HCEC 1CT (cell line): ENCODE measurements at regions not wholly inside any gene's neighbourhood (a gene's known extent, or its start where the extent isn't known, plus 50 kb on each side); places are given as distances from the start of the nearest gene placed in this dataset.
"Not testable (repeated sequence)": the region's sequence is repeated elsewhere in the genome, so short reads cannot be mapped to it uniquely, and the experiment has no call there.

Source experiments
- DNase-seq: peaks from one replicate; pipeline ENCODE4 v3.0.0-alpha.2; 2017

DNA sequence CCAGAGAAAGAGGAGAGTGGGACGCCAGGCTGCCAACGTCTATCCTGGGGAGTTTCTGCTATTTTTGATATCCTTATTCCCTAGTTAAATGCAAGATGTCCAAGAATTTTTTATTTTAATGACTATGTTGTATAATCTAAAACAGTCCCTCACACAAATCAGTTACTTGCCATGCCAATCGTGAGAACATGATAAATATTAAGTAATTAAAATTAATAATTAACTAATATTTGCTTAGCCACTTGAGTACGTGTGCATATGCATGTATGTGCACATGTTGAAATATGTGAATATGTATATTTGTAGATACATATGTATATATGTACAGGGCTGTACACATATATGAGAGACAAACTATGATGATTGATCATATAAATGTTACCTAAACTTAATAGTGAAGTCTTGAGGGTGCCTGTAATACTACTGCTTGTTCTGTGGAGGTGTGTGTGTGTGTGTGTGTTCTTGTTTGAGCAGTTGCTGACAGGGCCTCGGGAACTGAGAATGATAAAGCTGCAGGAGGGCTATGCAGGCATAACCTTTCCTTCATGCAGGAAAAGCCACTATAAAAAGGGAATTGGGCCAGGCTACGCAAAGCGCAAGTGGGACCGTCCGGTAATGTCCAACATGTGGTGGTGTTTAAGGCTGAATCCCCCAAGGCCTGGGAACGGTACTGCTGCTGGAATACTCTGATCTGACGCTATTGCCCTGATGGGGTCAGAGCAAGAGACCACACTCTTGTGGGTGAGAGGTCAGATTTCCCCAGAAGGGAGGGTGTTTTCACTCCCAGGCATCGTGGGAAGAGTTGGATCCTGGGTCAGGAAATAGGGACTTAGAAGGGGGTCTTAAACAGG lies 148.3 kb upstream of the TBX18 start:
- DNase-seq = no peak

DNA sequence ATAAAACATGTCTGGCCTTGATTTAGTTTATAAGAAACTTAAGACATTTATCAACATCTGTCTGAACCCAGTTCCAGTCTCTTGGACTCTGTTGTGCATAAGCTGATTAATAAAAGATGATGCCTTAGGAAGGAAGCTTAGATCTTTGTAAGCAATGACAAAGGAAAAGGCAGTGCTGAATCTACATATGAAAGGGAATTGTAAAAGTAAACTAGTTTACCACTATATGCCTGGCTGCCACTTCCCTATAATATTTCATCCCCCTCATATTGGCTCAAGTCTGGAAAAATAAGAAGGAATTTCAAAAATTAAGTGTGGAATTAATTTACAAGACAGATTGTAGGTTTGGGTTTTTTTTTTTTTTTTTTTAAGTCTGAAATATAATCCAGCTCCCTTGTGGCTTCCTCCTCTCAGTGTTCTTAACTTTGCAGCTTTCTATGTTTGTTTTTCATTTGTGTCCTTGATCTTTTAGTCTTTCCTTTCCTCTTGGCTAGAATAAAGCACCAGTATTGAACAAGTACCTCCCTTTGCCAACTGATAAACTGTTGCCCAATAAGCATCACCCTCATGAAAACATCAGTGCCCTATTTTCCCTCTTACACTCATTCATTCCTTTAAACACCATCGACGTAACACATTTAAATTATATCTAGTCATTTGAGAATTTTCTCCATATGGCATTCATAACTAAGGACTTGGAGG lies 146.7 kb upstream of the TBX18 start:
- no peak for DNase-seq

DNA sequence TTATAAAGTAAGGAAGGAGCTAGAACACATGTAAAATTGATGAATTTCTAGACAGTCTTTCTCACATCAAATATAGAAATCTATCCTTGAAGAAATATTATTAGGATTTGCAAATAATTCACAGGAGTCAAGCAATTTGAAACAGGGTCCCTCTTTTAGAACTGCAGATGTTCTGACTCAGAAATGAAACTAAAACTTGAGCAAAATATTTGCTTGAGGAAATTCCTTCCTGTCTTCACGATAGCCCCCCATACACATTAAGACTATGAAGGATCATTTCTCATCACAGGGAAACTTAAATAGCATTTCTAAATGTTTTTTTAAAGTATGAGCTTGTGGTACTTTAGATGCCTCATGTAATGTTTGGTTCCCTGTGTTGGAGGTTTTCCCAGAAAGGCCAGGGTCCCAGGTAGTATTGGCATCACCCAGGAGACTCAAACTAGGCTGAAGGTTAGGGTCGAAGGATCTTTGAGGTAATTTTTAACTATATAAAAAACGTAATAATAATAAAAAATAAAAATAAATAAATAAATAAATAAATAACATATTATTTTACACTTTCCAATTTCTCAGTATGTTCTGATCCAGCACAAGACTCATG lies 144.0 kb upstream of the TBX18 start:
- DNase-seq = no peak

GRCh38 chr6:84906514-84906913 lies 142.1 kb upstream of the TBX18 start:
- DNase-seq = no peak

GRCh38 chr6:84905823-84906222 lies 141.4 kb upstream of the TBX18 start:
- no peak for DNase-seq

GRCh38 chr6:84902354-84902928 lies 138.0 kb upstream of the TBX18 start:
- DNase-seq = no peak

DNA sequence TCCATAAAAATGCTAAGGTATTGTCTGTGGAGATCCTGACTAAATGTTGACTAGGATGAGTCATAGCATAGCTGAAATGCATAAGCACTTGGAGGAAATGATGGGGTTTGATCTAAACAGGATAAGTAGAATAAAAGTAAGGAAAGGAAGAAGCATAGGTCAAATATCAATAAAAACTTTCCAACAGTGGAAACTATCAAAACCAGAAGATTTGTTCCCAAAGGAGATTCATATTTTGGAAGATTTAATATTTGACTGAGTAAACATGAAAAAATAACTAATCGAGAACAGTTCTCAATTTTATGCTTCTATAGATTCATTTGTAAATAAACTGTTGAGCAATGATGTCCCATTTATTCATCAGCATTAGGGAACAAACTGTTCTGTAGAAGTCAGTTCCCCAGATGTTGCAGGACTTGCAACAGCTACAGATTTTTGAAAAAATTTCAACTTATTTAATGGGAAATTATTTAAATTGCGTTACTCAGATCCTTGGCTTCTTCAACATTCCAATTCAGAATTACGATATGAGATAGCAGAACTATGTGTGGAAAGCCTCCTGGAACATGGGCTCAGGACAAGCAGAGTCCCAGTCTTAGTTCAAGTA lies 133.7 kb upstream of the TBX18 start:
- DNase-seq = peak; percentile 92

DNA sequence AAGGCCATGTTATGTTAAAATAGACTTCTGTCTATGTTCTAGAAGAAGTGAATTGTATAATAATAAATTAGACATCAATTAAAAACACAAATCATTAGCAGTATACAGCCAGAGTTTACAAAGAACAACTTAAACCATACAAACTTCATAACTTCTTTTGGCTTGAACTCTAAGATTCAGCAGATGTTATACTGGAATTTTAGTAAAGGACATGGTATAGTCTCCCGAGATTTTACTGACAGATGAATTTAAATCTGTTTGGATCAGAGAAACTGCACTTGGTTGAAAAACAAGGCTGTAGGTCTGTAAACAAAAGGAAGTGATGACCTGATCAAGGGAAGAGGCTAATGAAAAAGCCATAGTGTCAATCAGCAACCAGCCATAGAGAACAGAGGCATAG lies 132.6 kb upstream of the TBX18 start:
- no peak for DNase-seq

DNA sequence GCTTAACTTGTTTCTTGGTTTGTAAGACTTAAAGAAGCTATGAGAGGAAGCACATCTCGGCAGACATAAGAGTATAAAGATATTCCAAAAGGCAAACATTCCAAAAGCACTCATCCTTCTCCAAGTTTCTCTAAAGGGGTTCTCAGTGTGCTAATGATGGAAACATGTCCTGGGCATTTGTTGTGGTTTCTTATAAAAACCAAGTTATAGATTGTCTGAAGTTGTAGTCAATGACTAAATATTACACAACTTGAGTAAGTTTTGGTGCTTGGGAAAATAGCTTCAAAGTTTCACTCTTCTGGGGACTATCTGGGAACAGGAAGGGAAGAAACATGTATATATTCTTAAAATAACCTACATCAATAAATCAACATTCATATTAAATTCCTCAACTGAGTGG lies 128.3 kb upstream of the TBX18 start:
- peak; percentile 68 for DNase-seq

DNA sequence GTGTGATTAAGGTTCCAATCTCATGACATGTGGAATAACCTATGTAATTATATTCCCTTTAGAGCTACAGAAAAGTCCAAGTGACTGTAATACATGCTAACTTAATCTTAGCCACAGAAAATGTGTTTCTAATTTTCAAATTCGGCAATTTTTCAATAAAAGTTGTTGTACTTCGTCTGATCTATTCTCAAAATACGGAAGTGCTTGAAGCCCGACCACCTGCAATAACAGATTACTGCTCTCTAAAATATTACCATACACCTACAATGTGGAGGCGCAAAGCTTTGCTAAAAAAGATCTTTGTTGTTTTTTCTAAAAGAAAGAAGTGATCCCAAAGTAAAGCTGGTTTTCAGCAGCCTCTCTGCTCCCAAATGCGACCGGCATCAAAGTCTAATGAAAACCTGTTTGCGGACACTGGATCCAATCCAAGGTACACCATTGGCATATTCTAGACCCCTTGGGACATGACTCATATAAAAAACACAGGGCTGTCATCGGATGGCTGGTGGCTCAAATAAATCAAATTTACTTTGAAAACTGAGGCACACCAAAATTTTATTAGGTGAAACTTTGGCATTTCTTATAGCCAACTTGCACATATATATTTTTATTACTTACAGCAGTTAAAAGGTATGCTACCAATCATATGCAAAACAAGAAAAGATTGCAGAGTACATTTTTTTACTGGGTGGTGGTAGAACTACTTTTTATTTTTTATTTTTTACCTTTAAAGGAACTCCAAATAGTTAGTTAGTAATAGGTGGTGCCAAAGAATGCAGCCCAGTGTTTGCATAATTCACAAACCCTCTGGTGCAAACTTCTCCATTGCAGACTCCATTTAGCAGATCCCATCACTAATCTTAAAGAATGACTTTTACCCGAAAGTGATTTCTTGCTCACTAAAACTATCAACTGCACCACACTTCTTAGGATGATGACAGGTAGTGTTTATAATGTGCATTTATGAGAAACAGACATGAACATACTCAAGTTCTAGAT lies 118.7 kb upstream of the TBX18 start:
- DNase-seq = no peak

DNA sequence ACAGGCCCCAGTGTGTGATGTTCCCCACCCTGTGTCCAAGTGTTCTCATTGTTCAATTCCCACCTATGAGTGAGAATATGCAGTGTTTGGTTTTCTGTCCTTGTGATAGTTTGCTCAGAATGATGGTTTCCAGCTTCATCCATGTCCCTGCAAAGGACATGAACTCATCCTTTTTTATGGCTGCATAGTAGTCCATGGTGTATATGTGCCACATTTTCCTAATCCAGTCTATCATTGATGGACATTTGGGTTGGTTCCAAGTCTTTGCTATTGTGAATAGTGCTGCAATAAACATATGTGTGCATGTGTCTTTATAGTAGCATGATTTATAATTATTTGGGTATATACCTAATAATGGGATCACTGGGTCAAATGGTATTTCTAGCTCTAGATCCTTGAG lies 115.0 kb upstream of the TBX18 start:
- DNase-seq = not testable (repeated sequence)

GRCh38 chr6:84877515-84878210 lies 113.3 kb upstream of the TBX18 start:
- DNase-seq = no peak

DNA sequence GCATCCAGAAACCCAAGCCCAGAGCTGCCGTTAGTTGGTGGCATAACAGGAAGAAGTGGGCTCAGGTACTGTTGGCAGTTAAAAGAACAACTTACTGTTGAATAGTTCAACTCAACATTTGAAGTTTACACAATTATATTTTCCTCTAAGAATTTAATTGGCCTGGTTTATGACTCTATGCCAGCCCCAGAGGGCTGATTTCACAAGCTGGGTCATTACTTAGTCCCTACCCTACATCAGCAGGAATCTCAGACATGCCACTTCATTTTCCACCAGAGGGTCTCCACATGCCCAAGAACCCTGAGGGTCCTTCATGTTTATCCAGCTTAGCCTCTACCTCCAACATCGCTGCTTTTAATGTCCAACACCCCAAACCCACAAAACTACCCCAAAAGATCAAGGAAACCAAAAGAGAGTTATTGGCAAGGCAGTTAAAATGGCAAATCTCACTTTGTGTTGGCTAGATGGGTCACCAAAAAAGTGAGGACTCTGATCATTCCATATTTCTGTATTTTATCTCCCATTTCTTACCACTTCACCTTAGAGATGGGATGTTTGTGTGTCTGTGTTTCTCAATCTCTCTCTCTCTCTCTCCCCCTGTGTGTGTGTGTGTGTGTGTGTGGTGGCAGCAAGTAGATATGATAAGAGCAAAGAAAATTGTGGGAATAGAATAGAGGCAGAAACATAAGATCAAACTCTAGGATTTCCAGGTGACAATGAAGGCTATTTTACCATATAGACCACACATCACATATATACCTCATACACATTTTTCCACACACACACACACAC lies 112.5 kb upstream of the TBX18 start:
- no peak for DNase-seq

- peak; percentile 45 for DNase-seq
These were observed 108.8 kb upstream of the TBX18 start for GRCh38 chr6:84872996-84873723.

DNA sequence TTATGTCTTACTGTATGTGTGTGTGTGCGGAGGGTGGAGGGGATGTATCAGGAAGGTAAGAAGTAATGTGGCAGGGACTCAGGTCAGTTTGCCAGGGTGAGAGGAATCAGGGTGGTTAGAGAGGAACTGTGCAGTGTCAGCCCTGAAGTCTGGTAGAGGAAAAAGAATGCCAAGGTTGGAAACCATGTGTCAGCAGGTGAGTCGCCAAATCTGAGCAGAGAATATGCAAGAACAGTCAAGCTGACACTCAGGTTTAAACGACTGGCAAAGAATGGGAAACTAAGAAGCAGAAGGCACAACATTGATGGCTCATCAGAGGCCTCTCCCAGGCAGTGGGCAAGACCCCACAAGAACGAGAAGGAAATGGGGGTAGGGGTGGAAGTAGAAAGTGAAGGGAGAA lies 107.5 kb upstream of the TBX18 start:
- no peak for DNase-seq

DNA sequence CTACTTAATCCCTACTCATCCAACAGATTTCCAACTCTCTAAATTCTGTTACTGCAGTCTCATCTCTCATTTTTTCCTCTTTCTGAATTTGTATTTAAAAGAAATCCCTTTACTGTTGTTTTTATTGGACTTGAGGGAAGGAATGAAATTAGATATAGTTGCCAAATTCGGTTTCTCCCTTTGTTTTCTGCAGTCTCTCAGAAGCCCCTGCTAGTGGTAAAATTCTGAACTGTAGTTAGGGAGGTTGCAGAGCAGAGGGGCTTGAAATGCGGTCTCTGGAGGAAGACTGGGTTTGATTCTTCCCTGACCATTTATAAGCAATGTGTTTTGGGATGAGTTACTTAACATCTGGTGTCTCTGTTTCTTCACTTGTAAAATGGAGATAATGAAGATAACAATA lies 106.3 kb upstream of the TBX18 start:
- DNase-seq = no peak

DNA sequence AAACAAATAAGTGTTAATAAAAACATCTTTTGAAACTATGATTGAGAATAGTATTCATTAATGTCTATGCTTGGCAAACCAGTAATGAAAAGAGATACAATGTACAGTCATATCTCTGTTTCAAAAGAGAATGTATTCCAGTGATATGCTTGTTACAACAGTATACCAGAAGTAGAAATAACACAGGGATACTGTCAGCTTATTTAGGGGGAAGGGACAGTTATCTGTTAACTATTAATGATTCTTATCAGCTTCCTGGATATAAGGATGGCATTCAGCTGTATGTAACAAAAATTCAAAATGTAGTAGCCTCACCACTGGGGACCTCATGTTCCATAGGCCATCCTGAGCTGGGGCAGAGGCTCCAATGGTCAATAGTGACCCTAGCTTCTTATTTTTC lies 103.8 kb upstream of the TBX18 start:
- no peak for DNase-seq

DNA sequence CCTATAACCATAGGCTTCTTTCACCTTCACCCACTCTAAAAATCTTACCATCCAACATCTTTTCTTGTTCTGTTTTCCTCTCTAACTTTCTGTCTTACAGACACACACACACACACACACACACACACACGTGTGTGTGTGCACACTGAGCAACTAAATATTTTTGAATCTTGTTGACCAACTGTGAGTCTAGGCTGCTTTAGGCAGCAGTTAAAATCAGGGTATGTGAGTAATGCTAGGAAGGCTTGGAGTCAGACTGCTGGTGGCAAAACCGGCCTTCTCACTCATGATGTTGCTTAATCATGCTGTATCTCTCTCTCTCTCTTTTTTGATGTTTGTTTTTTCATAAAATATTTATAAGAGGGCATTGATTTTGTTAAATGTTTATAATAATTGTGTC lies 103.1 kb upstream of the TBX18 start:
- peak; percentile 89 for DNase-seq

GRCh38 chr6:84866715-84867114 lies 102.3 kb upstream of the TBX18 start:
- DNase-seq = peak; percentile 23

GRCh38 chr6:84865372-84865771 lies 101.0 kb upstream of the TBX18 start:
- not testable (repeated sequence) for DNase-seq
